ENCODE measurements at regions not wholly inside any gene's neighbourhood (a gene's known extent, or its start where the extent isn't known, plus 50 kb on each side); places are given as distances from the start of the nearest gene placed in this dataset.

DNA sequence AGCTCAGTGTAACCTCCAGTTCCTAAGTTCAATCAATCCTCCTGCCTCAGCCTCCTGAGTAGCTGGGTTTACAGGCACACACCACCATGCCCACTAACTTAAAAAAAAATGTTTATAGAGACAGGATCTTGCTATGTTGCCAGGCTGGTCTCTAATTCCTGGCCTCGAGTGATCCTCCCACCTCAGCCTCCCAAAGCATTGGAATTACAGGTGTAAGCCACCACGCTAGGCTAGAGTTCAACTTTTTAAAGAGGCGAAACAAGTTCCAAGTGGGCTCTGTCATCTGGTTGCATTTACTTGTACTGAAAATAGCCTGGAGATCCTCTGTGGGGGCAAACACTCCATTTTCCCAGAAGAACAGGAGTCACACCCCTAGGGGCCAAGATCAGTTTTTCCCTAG, 100.7 kb upstream of the RIPOR2 start:
- no peaks in the 10 kb centered on the region for H3K9me3 ChIP-seq
- TF ChIP-seq, protein P1, sequence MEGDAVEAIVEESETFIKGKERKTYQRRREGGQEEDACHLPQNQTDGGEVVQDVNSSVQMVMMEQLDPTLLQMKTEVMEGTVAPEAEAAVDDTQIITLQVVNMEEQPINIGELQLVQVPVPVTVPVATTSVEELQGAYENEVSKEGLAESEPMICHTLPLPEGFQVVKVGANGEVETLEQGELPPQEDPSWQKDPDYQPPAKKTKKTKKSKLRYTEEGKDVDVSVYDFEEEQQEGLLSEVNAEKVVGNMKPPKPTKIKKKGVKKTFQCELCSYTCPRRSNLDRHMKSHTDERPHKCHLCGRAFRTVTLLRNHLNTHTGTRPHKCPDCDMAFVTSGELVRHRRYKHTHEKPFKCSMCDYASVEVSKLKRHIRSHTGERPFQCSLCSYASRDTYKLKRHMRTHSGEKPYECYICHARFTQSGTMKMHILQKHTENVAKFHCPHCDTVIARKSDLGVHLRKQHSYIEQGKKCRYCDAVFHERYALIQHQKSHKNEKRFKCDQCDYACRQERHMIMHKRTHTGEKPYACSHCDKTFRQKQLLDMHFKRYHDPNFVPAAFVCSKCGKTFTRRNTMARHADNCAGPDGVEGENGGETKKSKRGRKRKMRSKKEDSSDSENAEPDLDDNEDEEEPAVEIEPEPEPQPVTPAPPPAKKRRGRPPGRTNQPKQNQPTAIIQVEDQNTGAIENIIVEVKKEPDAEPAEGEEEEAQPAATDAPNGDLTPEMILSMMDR (IDR thresholded peaks at IDR 0.05; ENCODE audit: low read depth, low read length) = no peak
- H3K36me3 ChIP-seq = no peaks in the 10 kb centered on the region
- H3K4me3 ChIP-seq (ENCODE audit: low read depth, low read length) = no peak overlapping the region
- no peaks in the 10 kb centered on the region for H3K27me3 ChIP-seq
- DNase-seq = no peak
- H3K4me1 ChIP-seq = no peaks in the 10 kb centered on the region

DNA sequence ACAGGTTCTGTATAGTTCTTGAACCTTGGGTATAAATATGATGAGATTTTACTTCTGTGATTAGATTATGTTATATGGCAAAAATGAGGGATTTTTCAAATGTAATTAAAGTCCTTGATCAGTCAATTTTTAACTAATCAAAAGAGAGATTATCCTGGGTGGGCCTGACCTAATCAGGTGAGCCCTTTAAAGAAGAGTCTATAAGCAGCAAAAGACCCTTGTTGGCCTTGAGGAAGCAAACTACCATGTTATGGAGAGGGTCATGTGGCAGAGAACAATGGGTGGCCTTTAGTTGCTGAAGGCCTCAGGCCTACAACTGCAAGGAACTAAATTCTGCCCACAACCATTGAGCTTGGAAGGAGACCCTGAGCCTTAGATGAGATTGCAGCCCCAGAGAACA, 102.5 kb upstream of the RIPOR2 start:
- Histone ChIP-seq H3K9me3 (no peaks in the 10 kb centered on the region), H3K4me1 (no peaks in the 10 kb centered on the region), H3K4me3 (ENCODE audit: low read depth, low read length) (no peak overlapping the region), H3K36me3 (no peaks in the 10 kb centered on the region), H3K27me3 (no peaks in the 10 kb centered on the region)
- no peak for DNase-seq
- TF ChIP-seq, protein P1 (IDR thresholded peaks at IDR 0.05; ENCODE audit: low read depth, low read length) = no peak

DNA sequence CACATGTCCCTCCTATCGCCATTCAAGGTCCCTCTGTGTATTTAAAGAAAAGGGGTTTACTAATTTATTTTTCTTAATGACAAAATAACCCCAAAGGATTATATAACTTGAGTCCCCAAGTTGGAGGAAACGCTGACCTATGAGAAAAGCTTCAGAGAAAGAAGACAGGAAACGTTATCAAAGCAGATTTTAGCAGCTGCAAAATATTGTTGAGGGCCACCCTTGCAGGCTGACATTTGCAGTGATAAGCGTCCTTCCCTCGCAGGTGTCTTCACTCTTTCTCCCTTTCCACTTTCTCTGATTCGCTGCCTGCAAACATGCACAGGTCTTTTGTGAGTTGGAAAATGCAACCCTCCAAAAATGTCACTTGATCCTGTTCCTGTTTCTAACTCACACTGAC, 103.2 kb upstream of the RIPOR2 start:
- Histone ChIP-seq H3K9me3 (no peaks in the 10 kb centered on the region), H3K36me3 (no peaks in the 10 kb centered on the region), H3K4me3 (ENCODE audit: low read depth, low read length) (no peak overlapping the region), H3K4me1 (no peaks in the 10 kb centered on the region), H3K27me3 (no peaks in the 10 kb centered on the region)
- DNase-seq = no peak
- TF ChIP-seq, protein P1 (IDR thresholded peaks at IDR 0.05; ENCODE audit: low read depth, low read length) = no peak

DNA sequence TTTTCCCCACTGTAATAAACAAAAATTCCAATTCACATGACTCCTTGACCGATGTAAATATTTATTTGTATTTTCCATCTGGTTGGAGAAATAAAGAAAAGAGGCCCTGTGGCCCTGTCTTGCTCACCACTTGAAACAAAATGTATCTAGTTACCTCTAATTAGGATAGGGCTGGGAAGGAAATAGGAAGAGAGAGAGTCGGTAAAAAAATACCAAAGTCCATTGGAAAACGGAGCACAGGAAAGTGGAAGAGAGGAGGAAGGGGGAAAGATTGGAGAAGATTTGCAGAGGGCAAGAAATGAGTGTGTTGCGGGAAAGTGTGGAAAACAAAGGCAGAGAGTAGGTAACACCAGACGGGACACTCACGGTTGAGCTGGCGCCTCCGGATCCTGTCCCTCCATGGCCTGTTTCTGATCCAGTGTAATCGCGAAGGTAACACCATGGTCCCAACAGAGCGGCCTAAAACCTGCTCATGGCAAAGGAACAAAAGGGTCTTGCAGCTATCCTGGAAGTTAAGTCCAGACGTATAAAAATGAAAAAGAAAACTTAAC, 105.8 kb upstream of the RIPOR2 start:
- DNase-seq = no peak
- Histone ChIP-seq H3K4me3 (ENCODE audit: low read depth, low read length) (no peak overlapping the region), H3K36me3 (no peaks in the 10 kb centered on the region), H3K9me3 (no peaks in the 10 kb centered on the region; the same call in 1 of the 2 replicates), H3K4me1 (no peaks in the 10 kb centered on the region), H3K27me3 (no peaks in the 10 kb centered on the region)
- TF ChIP-seq, protein P1 (IDR thresholded peaks at IDR 0.05; ENCODE audit: low read depth, low read length) = no peak

DNA sequence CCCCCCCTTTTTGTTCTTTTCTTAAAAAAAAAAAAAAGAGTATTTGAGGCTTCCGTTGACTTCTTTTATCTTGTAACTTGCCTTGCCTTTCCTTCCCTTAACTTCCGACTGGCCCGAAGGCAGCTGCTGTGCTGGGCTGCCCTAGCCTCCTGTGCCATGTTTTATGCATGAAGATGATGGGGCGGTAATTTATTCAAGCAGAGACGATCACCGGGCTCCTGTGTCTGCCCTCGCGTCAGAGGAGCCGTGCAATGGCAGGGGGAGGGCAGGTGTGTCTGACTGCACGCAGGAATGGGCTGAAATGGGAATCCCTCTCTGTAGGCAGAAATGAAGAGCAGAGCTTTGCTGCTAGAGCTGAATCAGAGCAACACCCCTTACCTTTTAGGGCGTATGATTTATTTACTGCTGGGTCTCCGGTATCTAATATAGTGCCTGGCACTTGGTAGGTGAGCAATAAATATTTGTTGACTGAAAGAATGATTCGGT, 106.3 kb upstream of the RIPOR2 start:
- H3K4me3 ChIP-seq (ENCODE audit: low read depth, low read length) = no peak overlapping the region
- H3K4me1 ChIP-seq = no peaks in the 10 kb centered on the region
- TF ChIP-seq, protein P1 (IDR thresholded peaks at IDR 0.05; ENCODE audit: low read depth, low read length) = no peak
- no peaks in the 10 kb centered on the region; the same call in 1 of the 2 replicates for H3K9me3 ChIP-seq
- DNase-seq = no peak
- no peaks in the 10 kb centered on the region for H3K36me3 ChIP-seq
- no peaks in the 10 kb centered on the region for H3K27me3 ChIP-seq

DNA sequence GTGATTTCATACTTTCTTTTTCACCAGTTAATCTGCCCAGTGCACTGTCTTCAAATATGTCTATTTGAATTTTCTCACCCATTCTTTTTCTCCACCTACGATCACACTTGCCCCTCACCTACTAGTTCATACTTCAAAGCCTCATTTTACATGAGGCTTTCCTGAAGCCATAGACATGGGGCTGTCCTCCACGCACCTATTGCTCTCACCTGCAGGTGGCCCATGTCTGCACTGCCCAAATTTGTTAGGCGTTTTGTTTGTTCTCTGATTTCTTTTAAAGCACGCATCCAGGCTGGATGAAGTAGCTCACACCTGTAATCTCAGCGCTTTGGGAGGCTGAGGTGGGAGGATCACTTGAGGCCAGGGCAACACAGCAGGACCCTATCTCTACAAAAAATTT, 106.8 kb upstream of the RIPOR2 start:
- no peaks in the 10 kb centered on the region for H3K27me3 ChIP-seq
- no peak for DNase-seq
- no peaks in the 10 kb centered on the region; the same call in 1 of the 2 replicates for H3K9me3 ChIP-seq
- H3K4me1 ChIP-seq = no peaks in the 10 kb centered on the region
- H3K4me3 ChIP-seq (ENCODE audit: low read depth, low read length) = no peak overlapping the region
- H3K36me3 ChIP-seq = no peaks in the 10 kb centered on the region
- TF ChIP-seq, protein P1 (IDR thresholded peaks at IDR 0.05; ENCODE audit: low read depth, low read length) = no peak

Measured in BE2C (cell line).